HCT116 (cell line): ENCODE measurements at regions not wholly inside any gene's neighbourhood (a gene's known extent, or its start where the extent isn't known, plus 50 kb on each side); places are given as distances from the start of the nearest gene placed in this dataset.

Experiments
- ATAC-seq: fragments of 200-7000 bp; cut with Tn5 transposase; 2 replicates; pipeline ENCODE4 v1.9.1; 2020; ENCODE audit warnings: mild to moderate bottlenecking, moderate library complexity
- BruUV-seq: library from RNA; stranded (reverse); fragments of 400-500 nt; replicated peaks from 2 replicates; lab custom pipeline; 2021; lab: Mats Ljungman, UMichigan
- CTCF ChIA-PET: fragments of 300-600 bp; sonication (Branson Sonifier 250); formaldehyde crosslinking; loops from one replicate; lab custom pipeline; 2021; ENCODE audit warnings: antibody characterized with exemption; lab: Charles Lee
- POLR2A ChIA-PET: fragments of 300-600, 350-600 bp; sonication (Branson Sonifier 250); formaldehyde crosslinking; loops from one replicate; lab custom pipeline; 2021; ENCODE audit warnings: antibody characterized with exemption; lab: Charles Lee
- RAD21 ChIA-PET, 2 experiments: fragments of 300-600 bp; sonication (Branson Sonifier 250); formaldehyde crosslinking; loops; one replicate each; lab custom pipeline; 2023; ENCODE audit warnings: low total read pairs in 2 of 2; ENCODE audit not compliant: uncharacterized antibody in 2 of 2, unreplicated experiment in 2 of 2, low non-redundant PET in 1 of 2; lab: Charles Lee
- DNase-seq: peaks from one replicate; pipeline ENCODE4 v3.0.0-alpha.2; 2010; ENCODE audit warnings: low read depth, low spot score
- H2AFZ ChIP-seq: fragments of 200-600 bp; shearing (Covaris generic), sonication (generic); 2 replicates; pipeline ENCODE4 v1.6.1; 2017; ENCODE audit warnings: low read depth, mixed run types, mixed read lengths, antibody characterized with exemption, low read length; ENCODE audit not compliant: poor library complexity, severe bottlenecking
- H3K27ac ChIP-seq: 2 replicates; pipeline ENCODE4 v1.5.1; 2012; ENCODE audit warnings: low read depth, low read length
- H3K27me3 ChIP-seq: fragments of 200-600 bp; sonication (generic); 2 replicates; pipeline ENCODE4 v1.6.1; 2016; ENCODE audit warnings: mixed run types, low read length, mixed read lengths; ENCODE audit not compliant: insufficient read depth
- H3K36me3 ChIP-seq, 2 experiments: fragments of 200-500 bp in 1 of 2; fragments of 200-600 bp in 1 of 2; sonication (Bioruptor generic) in 1 of 2; sonication (generic) in 1 of 2; 2 replicates each; pipeline versions ENCODE4 v1.5.1 to v1.6.1; 2014 to 2016; ENCODE audit warnings: low read length in 2 of 2, inconsistent platforms in 1 of 2, mixed read lengths in 1 of 2, mixed run types in 1 of 2; ENCODE audit not compliant: insufficient read depth in 2 of 2, control insufficient read depth in 1 of 2
- H3K4me1 ChIP-seq, 2 experiments: fragments of 200-600 bp in 1 of 2; sonication (generic) in 1 of 2; 2 replicates each; pipeline versions ENCODE4 v1.5.1 to v1.6.1; 2012 to 2017; ENCODE audit warnings: low read length in 2 of 2, inconsistent platforms in 1 of 2, mild to moderate bottlenecking in 1 of 2, mixed read lengths in 1 of 2, mixed run types in 1 of 2, moderate library complexity in 1 of 2; ENCODE audit not compliant: insufficient read depth in 2 of 2, control insufficient read depth in 1 of 2
- H3K4me2 ChIP-seq: fragments of 200-600 bp; sonication (generic); 2 replicates; pipeline ENCODE4 v1.6.1; 2017; ENCODE audit warnings: mixed run types, low read length, mixed read lengths
- H3K4me3 ChIP-seq, 2 experiments: fragments of 200-600 bp in 1 of 2; sonication (generic) in 1 of 2; replicated peaks in 1 of 2; 2 replicates each; pipeline ENCODE4 v1.5.1; 2011 to 2016; ENCODE audit warnings: low read length in 2 of 2, control low read depth in 1 of 2, low read depth in 1 of 2, mild to moderate bottlenecking in 1 of 2, mixed read lengths in 1 of 2, mixed run types in 1 of 2
- H3K79me2 ChIP-seq: fragments of 200-600 bp; sonication (generic); 2 replicates; pipeline ENCODE4 v1.6.1; 2017; ENCODE audit warnings: mild to moderate bottlenecking, mixed run types, low read length, moderate library complexity, mixed read lengths; ENCODE audit not compliant: insufficient read depth
- H3K9ac ChIP-seq: fragments of 200-600 bp; sonication (generic); 2 replicates; pipeline ENCODE4 v1.6.1; 2016; ENCODE audit warnings: low read length, mixed read lengths
- H3K9me2 ChIP-seq: fragments of 200-600 bp; sonication (generic), shearing (Covaris generic); 2 replicates; pipeline ENCODE4 v1.6.1; 2017; ENCODE audit warnings: mixed run types, mild to moderate bottlenecking, moderate library complexity; ENCODE audit not compliant: insufficient read depth
- H3K9me3 ChIP-seq, 2 experiments: fragments of 200-500 bp in 1 of 2; fragments of 200-600 bp in 1 of 2; sonication (Bioruptor generic) in 1 of 2; sonication (generic) in 1 of 2; 2 replicates each; pipeline ENCODE4 v1.6.1; 2014 to 2017; ENCODE audit warnings: low read length in 2 of 2, mixed read lengths in 2 of 2, inconsistent platforms in 1 of 2, low read depth in 1 of 2, mild to moderate bottlenecking in 1 of 2, mixed run types in 1 of 2, moderate library complexity in 1 of 2; ENCODE audit not compliant: control insufficient read depth in 1 of 2, insufficient read depth in 1 of 2
- H4K20me1 ChIP-seq: fragments of 200-600 bp; sonication (generic), shearing (Covaris generic); 2 replicates; pipeline ENCODE4 v1.6.1; 2017; ENCODE audit warnings: mixed run types, mild to moderate bottlenecking, moderate library complexity; ENCODE audit not compliant: insufficient read depth
- ATF3 ChIP-seq: IDR thresholded peaks from 2 replicates; pipeline ENCODE4 v1.6.1; 2012
- CEBPB ChIP-seq: IDR thresholded peaks from 2 replicates; pipeline ENCODE4 v1.6.1; 2012; ENCODE audit warnings: low read depth
- CTCF ChIP-seq, 3 experiments: fragments of 200-600 bp in 1 of 3; sonication (generic) in 1 of 3; IDR thresholded peaks in 2 of 3; conservative IDR thresholded peaks in 1 of 3; 2 replicates each; pipeline ENCODE4 v1.5.1; 2012 to 2017; ENCODE audit warnings: low read depth in 2 of 3, low read length in 2 of 3, antibody characterized with exemption in 1 of 3, borderline replicate concordance in 1 of 3, control low read depth in 1 of 3, mild to moderate bottlenecking in 1 of 3, mixed read lengths in 1 of 3, mixed run types in 1 of 3, moderate library complexity in 1 of 3; ENCODE audit not compliant: insufficient read depth in 1 of 3
- EGR1 ChIP-seq: IDR thresholded peaks from 2 replicates; pipeline ENCODE4 v1.6.1; 2012; ENCODE audit warnings: low read depth
- ELF1 ChIP-seq: IDR thresholded peaks from 2 replicates; pipeline ENCODE4 v1.6.1; 2012; ENCODE audit warnings: low read depth, borderline replicate concordance
- EZH2 ChIP-seq: fragments of 200-600 bp; sonication (generic); IDR thresholded peaks from 2 replicates; pipeline ENCODE4 v1.6.1; 2017; ENCODE audit warnings: antibody characterized with exemption, mixed run types
- FOSL1 ChIP-seq: IDR thresholded peaks from 2 replicates; pipeline ENCODE4 v1.6.1; 2012; ENCODE audit warnings: low read depth
- POLR2A ChIP-seq: IDR thresholded peaks from 2 replicates; pipeline ENCODE4 v1.7.0; 2011; ENCODE audit warnings: borderline replicate concordance; ENCODE audit not compliant: insufficient read depth, insufficient read length; ENCODE audit errors: extremely low read depth
- POLR2AphosphoS5 ChIP-seq: IDR thresholded peaks from 2 replicates; pipeline ENCODE4 v1.6.1; 2011; ENCODE audit warnings: mild to moderate bottlenecking, low read depth, low read length, moderate library complexity
- RAD21 ChIP-seq: IDR thresholded peaks from 2 replicates; pipeline ENCODE4 v1.6.1; 2012; ENCODE audit warnings: low read depth, mild to moderate bottlenecking
- REST ChIP-seq: IDR thresholded peaks from 2 replicates; pipeline ENCODE4 v1.6.1; 2012; ENCODE audit warnings: low read depth
- SIN3A ChIP-seq: IDR thresholded peaks from 2 replicates; pipeline ENCODE4 v1.6.1; 2012; ENCODE audit warnings: low read depth
- SP1 ChIP-seq: IDR thresholded peaks from 2 replicates; pipeline ENCODE4 v1.6.1; 2012; ENCODE audit warnings: low read depth
- SRF ChIP-seq: IDR thresholded peaks from 2 replicates; pipeline ENCODE4 v1.6.1; 2012; ENCODE audit warnings: low read depth
- TCF7L2 ChIP-seq: IDR thresholded peaks from 2 replicates; pipeline ENCODE4 v1.7.0; 2011; ENCODE audit warnings: borderline replicate concordance, inconsistent platforms; ENCODE audit not compliant: insufficient read depth, insufficient read length; ENCODE audit errors: extremely low read depth
- ZFX ChIP-seq: fragments of 450-650 bp; IDR thresholded peaks from 2 replicates; pipeline ENCODE4 v1.6.1; 2017
- intact Hi-C: fragments of 100-400 bp; cut with micrococcal nuclease; formaldehyde crosslinking; loops from 2 replicates; pipeline ENCODE4 v1.10.0; 2022

- BruUV-seq = no TSS peak
These were observed 168.6 kb upstream of the SHH start for GRCh38 chr7:155980841-155981240.

GRCh38 chr7:155979994-155980393 lies 167.7 kb upstream of the SHH start:
- DNase-seq = no peak

More at GRCh38 chr7:155980841-155981240, 168.6 kb upstream of the SHH start:
- H3K9me3 ChIP-seq = no peaks in the 10 kb centered on the region
- no peak overlapping the region for H2AFZ ChIP-seq
- H3K9me2 ChIP-seq = no peaks in the 10 kb centered on the region
- H3K4me2 ChIP-seq = no peak overlapping the region
- ChIA-PET CTCF (no interaction called here), RAD21 (no interaction called here), POLR2A (no interaction called here)
- ATAC-seq = no peak
- H3K4me3 ChIP-seq = no peak overlapping the region
- no peak for DNase-seq
- H3K27me3 ChIP-seq = peaks cover 24% of the 10 kb centered on the region; the same call in 1 of the 2 replicates
- TF ChIP-seq ZFX (no peak), EGR1 (no peak), POLR2A (no peak), ELF1 (no peak), SIN3A (no peak), CEBPB (no peak), POLR2AphosphoS5 (no peak), TCF7L2 (no peak), SP1 (no peak), FOSL1 (no peak)
- H3K36me3 ChIP-seq = no peaks in the 10 kb centered on the region
- H3K27ac ChIP-seq = no peak overlapping the region
- H3K79me2 ChIP-seq = no peaks in the 10 kb centered on the region
- H3K4me1 ChIP-seq = no peaks in the 10 kb centered on the region
- intact Hi-C loops = no loop called here
- no peaks in the 10 kb centered on the region for H4K20me1 ChIP-seq
- H3K9ac ChIP-seq = no peak overlapping the region

More at GRCh38 chr7:155979994-155980393, 167.7 kb upstream of the SHH start:
- Histone ChIP-seq H4K20me1 (no peaks in the 10 kb centered on the region), H3K27ac (no peak overlapping the region), H3K4me2 (no peak overlapping the region), H3K4me3 (no peak overlapping the region), H3K4me1 (no peaks in the 10 kb centered on the region), H3K9ac (no peak overlapping the region), H3K9me3 (no peaks in the 10 kb centered on the region), H3K79me2 (no peaks in the 10 kb centered on the region), H3K9me2 (no peaks in the 10 kb centered on the region), H3K27me3 (peaks cover 24% of the 10 kb centered on the region; the same call in 1 of the 2 replicates), H2AFZ (no peak overlapping the region), H3K36me3 (no peaks in the 10 kb centered on the region)
- intact Hi-C loops = no loop called here
- CTCF ChIA-PET = no interaction called here
- RAD21 ChIA-PET = no interaction called here
- ATAC-seq = no peak
- POLR2A ChIA-PET = no interaction called here
- no TSS peak for BruUV-seq
- no peak for TF ChIP-seq RAD21
- TF ChIP-seq SRF = no peak
- no peak for TF ChIP-seq REST
- TF ChIP-seq SP1 = no peak
- no peak for TF ChIP-seq EZH2
- no peak for TF ChIP-seq CTCF (IDR thresholded peaks at IDR 0.05 in 2 of 3, conservative IDR thresholded peaks at IDR 0.05 in 1 of 3; ENCODE audit: borderline replicate concordance in 1 of 3, insufficient read depth in 1 of 3, low read depth in 2 of 3, low read length in 2 of 3)
- no peak for TF ChIP-seq POLR2AphosphoS5
- TF ChIP-seq ATF3 = no peak
- no peak for TF ChIP-seq EGR1
